ENCODE measurements at regions not wholly inside any gene's neighbourhood (a gene's known extent, or its start where the extent isn't known, plus 50 kb on each side); places are given as distances from the start of the nearest gene placed in this dataset.

DNA sequence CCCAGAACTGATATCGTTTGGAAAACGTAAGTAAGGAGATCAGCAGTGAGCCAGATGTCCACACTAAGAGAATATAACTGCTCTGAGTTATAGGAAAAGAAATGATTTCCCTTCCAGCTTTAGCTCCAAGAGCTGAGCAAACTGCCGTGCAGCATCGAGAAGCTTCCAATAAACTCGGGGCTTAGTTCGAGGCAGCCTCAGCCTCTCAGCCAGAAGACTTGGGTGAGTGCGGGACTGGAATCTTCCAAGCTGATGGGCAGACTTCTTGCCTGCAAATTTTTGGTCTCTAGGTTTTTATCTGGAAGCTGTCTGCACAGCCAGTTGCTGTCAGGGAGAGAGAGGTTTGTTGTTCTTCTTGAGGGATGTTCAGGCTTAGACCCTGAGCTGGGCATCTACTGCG, 196.1 kb downstream of the PHETA1 start:
- DNase-seq = no peak

DNA sequence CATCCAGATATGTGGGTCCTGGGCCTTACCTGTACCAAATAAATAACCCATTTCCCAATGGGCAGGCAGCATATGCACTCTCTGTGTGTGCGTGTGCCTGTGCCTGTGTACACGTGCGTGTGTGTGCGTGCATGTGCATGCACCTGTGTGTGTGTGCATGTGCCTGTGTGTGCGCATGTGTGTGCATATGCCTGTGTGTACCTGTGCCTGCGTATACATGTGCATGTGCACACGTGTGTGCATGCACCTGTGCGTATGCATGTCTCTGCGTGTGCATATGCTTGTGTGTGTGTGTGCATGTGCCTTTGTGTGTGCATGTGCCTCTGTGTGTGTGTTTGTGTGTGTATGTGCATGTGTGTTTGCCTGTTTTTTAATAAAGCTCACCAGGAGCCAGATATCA, 197.1 kb downstream of the PHETA1 start:
- no peak for DNase-seq

DNA sequence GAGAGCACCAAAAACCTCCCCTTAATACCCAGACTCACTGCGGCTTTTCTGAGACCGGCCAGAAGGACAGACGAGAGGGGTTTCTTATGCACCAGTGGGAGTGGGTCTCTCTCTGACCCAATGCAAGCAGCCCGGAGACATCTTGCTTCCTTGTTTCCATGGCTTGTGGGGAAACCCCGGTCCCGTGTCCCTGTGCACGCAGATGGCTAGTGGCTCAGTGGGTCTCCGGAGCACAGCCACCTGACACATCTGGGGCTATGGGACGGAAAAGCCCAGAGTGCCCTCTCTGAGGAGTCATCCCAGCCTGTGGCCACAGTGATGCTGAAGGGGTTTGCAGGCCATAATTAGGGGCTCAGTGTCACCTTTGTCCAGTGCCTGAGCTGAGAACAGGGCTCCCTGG, 197.6 kb downstream of the PHETA1 start:
- no peak for DNase-seq

DNA sequence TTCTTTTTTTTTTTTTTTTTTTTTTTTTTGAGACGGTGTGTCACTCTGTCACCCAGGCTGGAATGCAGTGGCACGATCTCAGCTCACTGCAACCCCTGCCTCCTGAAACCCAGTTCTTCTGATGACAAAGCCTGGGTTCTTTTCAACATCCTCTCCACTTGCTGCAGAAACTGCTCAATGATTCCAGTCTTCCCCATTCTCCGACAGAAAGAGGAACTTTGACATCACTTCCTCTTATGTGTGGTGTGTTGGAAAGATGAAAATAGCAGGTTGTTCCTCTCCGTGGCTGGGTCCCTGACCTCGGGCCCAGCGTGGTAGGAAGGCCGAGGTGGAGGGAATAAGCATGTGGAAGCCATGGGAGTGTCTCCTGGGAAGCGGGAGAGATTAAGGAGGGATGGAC, 198.4 kb downstream of the PHETA1 start:
- DNase-seq = no peak

DNA sequence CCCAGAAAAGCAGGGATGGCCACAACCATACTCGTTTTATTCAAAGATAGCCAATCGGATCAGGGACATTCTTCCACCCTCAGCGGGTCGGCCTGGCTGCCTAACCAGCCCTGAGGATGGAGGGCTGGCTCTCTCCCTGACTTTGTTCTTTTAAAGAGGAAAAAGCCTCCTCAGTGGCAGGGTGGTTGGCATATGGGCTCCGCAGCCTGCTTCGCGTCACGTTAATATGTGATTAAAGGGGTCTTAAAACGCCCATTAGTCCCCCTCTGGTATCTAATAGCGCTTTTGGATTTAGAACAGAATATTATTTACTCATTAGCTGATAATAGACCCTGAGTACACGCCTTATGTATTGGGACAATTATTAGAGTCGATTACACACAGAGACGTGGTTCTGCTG, 199.4 kb downstream of the PHETA1 start:
- DNase-seq = no peak

DNA sequence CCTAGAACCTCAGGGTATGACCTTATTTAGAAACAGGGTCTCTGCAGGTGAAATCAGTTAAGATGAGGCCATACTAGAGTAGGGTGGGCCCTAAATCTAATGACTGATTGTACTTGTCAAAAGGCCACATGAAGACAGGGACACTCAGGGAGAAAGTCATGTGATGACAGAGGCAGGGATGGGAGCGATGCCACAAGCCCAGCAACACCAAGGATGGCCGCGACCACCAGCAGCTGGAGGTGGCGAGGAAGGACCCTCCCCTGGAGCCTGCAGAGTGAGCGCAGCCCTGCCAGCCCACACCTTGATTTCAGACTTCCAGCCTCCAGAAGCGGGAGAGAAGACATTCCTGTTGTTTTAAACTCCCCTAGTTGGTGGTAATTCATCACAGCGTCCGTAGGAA, 199.9 kb downstream of the PHETA1 start:
- DNase-seq = no peak

DNA sequence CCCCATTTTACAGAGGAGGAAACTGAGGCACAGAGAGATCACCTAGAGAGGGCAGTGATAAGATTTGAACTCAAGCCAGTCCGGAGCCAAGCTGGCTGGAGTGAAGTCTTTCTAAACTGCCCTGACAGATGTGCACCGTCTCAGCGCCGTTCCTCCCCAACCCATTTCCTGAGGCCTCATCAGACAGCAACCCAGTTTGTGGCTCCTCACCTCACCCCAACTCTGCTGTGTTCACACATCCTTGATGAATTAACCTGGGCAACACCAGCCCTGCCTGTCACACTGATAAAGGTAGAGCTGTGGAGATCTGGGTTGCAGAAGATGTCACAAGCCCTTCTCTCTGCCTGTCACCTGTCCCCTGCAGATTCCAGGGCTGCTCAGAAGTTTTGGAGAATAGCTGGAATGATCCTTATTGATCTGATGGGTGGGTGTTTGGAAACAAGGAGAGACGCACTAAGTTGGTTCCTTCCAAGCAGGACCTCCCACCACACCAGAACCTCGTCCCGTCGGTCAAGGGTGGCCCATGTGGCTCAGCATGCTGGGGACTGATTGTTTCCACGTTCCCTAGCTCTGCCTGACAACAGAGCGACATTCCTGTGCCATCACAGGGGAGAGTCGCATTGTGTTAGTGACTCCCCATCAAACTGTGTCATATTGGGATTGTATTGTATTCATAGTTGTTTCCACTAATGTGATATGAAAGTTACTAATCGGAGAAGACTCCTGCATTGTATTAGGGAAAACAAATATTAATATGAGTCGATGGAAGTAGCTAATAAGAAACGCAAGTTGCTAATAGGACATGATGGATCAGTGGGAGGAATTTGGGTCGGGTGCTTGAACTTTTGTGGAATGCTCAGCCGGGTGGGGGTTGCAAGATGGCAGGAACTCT, 200.6 kb downstream of the PHETA1 start:
- no peak for DNase-seq

- DNase-seq = no peak
Measured at GRCh38 chr12:111166779-111167540, 201.9 kb downstream of the PHETA1 start.

DNA sequence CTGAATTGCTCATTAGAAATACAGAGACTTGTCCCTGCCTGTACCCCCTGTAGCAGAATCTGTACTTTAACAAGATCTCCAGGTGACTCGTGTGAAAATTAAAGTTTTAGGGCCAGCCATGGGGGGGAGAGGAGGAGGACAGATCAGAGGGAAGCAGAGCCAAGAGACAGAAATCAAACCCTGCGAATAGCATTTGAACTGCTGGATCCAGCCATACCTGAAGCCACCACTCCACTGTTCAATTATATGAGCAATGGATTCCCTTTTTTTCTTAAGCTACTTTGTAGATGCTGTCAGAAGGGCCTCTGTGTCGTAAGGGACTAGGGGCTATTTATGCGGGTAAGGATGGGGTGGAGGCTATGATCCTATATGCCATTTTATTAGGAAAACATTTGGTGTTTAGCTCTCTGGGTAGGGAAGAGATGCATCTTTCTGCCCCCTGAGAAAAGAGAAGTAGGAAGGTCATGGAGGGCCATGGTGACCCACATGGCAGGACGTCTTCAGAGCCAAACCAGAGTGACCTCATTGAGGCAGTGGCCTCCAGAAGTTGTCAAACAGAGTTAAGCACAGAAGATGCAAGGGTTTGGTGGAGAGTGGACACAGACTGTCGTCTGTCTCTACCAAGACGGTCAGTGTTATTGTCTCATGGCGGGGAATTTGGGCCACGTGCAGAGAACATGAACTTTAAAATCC, 203.9 kb downstream of the PHETA1 start:
- no peak for DNase-seq

GRCh38 chr12:111163422-111163821, 205.5 kb downstream of the PHETA1 start:
- DNase-seq = no peak

DNA sequence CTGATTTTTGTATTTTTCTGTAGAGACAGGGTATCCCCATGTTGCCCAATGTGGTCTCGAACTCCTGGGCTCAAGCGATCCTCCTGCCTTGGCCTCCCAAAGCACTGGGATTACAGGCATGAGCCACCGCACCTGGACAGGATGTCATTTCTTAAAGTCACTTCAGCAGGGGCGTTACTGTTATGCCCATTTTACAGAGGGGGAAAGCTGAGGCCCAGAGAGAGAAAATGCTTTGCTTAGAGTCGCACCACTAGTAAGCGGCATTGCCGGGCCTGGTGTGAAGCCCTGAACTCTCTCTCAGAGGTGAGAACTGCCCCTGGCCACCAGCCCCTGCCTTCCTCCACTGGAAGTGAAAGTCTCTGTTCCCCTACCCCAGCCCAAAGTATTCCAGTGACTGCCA, 207.0 kb downstream of the PHETA1 start:
- no peak for DNase-seq

- no peak for DNase-seq
Measured at GRCh38 chr12:111160350-111161241, 208.3 kb downstream of the PHETA1 start.

- no peak for DNase-seq
Measured at GRCh38 chr12:111158992-111159391, 209.9 kb downstream of the PHETA1 start.

- DNase-seq = no peak
Measured at GRCh38 chr12:111157486-111157885, 211.4 kb downstream of the PHETA1 start.

GRCh38 chr12:111156304-111156703, 212.6 kb downstream of the PHETA1 start:
- DNase-seq = no peak

GRCh38 chr12:111155521-111155920, 213.4 kb downstream of the PHETA1 start:
- no peak for DNase-seq

DNA sequence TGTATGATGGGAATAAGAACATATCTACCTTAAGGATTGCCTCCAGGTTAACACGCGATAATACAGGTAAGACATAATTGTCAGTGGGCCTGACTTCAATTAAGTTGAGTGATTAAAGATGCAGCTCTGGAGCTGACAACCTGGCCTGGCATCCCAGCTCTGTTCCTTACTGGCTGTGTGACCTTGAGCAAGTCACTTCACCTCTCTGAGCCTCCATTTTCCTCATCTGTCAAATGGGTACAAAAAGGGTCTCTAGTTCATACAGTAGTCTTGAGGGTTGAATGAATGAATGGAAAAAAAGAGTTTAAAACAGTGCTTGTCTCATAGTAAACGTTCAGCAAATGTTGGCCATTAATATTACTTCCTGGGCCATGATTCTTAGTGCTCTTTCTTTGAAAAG, 213.9 kb downstream of the PHETA1 start:
- no peak for DNase-seq

- no peak for DNase-seq
Measured at GRCh38 chr12:111154147-111154834, 214.6 kb downstream of the PHETA1 start.

DNA sequence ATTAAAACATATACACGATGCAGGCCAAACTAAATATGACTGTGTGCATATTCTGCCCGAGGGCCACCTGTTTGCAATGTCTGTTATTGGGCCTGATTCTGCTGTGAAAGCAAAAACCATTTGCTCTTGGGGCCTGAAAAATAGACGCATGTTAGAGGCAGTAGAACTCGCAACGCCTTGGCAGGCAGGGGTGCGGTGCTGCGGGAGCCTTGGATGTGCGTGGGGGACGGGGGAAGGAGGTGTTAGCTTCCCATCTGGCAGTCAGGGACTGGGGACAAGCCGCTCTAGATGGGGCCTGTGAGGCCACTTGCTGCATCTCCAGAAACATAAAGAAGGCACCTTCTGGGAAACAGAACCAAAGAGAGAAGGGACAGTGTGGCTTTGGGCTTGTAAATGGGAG, 216.3 kb downstream of the PHETA1 start:
- DNase-seq = no peak

- DNase-seq = no peak
Measured at GRCh38 chr12:111150921-111151840, 217.7 kb downstream of the PHETA1 start.

DNA sequence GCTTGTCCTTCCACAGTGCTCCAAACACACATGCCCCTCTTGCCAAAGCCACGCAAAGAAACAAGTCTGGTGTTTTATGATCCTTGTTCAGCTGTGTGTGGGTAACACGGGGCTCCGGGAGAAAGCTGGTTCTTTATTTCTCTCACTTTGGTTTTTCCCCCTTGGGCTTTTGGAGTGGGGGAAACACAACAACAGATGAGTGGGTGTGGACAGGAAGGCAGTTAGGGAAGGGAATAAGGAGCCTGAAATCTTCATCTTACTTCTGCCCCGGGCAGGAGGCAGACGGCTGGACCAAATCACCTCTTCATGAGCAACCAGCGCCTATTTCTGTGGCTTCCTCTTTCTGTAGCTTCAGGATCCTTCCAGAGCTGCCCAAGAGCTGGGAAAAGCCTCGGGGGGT, 218.5 kb downstream of the PHETA1 start:
- DNase-seq = no peak

Data from NCI-H2029 (cell line).